ENCODE measurements at regions not wholly inside any gene's neighbourhood (a gene's known extent, or its start where the extent isn't known, plus 50 kb on each side); places are given as distances from the start of the nearest gene placed in this dataset.
"Not testable (repeated sequence)": the region's sequence is repeated elsewhere in the genome, so short reads cannot be mapped to it uniquely, and the experiment has no call there.

DNA sequence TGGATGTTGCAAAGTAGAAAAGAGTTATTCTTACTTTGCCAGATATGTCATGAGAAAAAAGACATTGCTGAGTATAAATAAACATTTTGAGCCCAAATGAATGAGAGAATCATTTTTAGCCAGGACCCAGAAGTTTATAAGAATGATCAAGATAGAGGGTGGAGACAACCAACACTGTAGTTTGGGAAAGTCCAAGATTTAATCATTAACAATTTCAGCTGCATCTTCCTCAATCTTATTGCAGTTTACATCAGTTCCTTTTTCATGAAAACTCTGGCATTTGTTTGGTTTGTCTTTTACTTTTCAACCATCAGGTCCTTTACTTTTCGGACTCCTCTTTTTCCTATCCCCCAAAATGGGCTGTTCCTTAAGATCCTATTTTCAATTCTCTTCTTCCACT lies 645.9 kb downstream of the ANKRD50 start:
- peaks cover 6 to 13% of the 10 kb centered on the region in 2 donors for H3K9me3 Mint-ChIP-seq

DNA sequence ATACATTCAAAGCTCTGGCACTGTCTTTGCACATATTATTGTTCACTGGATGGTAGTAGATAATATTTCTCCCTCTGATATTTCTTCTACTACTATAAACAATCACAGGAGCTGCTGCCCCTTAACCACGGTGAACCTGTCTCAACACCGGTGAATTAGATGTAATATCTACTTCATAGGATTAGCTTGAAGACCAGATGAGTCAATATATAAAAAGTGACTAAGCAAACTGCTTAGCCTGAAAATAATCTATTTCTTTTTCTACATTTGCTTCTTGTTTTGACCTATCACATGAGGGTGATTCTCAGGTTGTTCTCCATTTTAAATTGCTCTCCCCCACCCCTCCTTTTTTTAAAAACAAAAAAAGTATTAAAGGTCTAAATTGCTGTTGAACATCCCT lies 645.5 kb downstream of the ANKRD50 start:
- no peak overlapping the region for H3K27ac Mint-ChIP-seq
- peaks cover 3 to 11% of the 10 kb centered on the region in 2 donors for H3K36me3 Mint-ChIP-seq (ENCODE audit: insufficient read depth in 2 of 2)
- H3K4me1 Mint-ChIP-seq (ENCODE audit: low read depth): no peaks in the 10 kb centered on the region
- ATAC-seq (replicated peaks in 1 of 2) (no peak), DNase-seq (no peak)
- H3K27me3 Mint-ChIP-seq (ENCODE audit: low read depth): no peaks in the 10 kb centered on the region
- peaks cover 9 to 15% of the 10 kb centered on the region in 2 donors for H3K9me3 Mint-ChIP-seq
- no peak overlapping the region for H3K4me3 Mint-ChIP-seq

More for the DNA sequence above, 645.9 kb downstream of the ANKRD50 start:
- Mint-ChIP-seq H3K36me3 (ENCODE audit: insufficient read depth in 2 of 2) (peaks cover 3 to 8% of the 10 kb centered on the region in 2 donors), H3K4me1 (ENCODE audit: low read depth) (no peaks in the 10 kb centered on the region), H3K27me3 (ENCODE audit: low read depth) (no peaks in the 10 kb centered on the region), H3K27ac (no peak overlapping the region), H3K4me3 (no peak overlapping the region)
- ATAC-seq (replicated peaks in 1 of 2) (no peak), DNase-seq (no peak)

DNA sequence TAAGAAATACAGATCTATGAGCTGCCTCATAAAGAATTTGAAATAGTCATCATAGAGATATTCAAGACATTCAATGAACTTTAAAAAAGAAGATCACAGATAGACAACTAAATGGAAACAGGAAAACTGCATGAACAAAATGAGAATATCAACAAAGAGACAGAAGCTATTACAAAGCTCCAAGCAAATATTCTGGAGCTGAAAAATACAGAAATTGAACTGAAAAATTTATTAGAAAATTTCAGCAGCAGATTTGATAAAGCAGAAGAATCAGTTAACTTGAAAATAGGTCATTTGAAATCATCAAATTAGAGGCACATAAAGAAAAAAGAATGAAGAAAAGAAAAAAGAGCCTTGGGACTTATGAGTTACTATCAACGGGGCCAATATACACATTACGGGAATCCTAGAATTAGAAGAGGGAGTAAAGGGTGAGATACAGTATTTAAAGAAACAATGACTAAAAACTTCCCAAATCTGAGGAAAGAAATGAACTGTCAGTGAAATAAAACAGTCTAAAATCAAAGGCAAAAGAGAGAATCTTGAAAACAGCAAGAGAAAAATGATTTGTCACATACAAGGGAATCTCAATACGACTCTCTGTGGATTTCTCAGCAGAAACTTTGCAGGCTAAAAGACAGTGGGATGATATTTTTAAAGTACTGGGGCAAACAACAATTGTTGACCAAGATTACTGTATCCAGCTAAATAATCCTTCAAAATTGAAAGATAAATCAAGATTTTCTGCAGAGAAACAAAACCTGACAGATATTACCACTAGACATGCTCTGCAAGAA lies 641.6 kb downstream of the ANKRD50 start:
- ATAC-seq (replicated peaks in 1 of 2) (no peak), DNase-seq (no peak)
- Mint-ChIP-seq H3K4me1 (ENCODE audit: low read depth) (no peaks in the 10 kb centered on the region), H3K27me3 (ENCODE audit: low read depth) (no peaks in the 10 kb centered on the region), H3K9me3 (peaks cover 16 to 26% of the 10 kb centered on the region in 2 donors), H3K4me3 (no peak overlapping the region), H3K36me3 (ENCODE audit: insufficient read depth in 2 of 2) (peaks cover 3 to 11% of the 10 kb centered on the region in 2 donors), H3K27ac (no peak overlapping the region)

DNA sequence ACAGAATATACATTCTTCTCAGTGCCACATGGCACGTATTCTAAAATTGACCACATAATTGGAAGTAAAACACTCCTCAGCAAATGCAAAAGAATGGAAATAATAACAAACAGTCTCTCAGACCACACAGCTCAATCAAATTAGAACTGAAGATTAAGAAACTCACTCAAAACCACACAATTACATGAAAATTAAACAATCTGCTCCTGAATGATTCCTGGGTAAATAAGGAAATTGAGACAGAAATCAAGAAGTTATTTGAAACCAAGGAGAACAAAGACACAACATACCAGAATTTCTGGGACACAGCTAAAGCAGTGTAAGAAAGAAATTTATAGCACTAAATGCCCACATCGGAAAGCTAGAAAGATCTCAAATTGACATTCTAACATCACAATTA lies 637.3 kb downstream of the ANKRD50 start:
- ATAC-seq (replicated peaks in 1 of 2); DNase-seq; H3K27me3 Mint-ChIP-seq (ENCODE audit: low read depth); H3K27ac Mint-ChIP-seq; H3K4me3 Mint-ChIP-seq; H3K4me1 Mint-ChIP-seq (ENCODE audit: low read depth): not testable (repeated sequence)
- Mint-ChIP-seq H3K36me3 (ENCODE audit: insufficient read depth in 2 of 2) (peaks cover 4 to 11% of the 10 kb centered on the region in 2 donors), H3K9me3 (peaks cover 23 to 30% of the 10 kb centered on the region in 2 donors)

DNA sequence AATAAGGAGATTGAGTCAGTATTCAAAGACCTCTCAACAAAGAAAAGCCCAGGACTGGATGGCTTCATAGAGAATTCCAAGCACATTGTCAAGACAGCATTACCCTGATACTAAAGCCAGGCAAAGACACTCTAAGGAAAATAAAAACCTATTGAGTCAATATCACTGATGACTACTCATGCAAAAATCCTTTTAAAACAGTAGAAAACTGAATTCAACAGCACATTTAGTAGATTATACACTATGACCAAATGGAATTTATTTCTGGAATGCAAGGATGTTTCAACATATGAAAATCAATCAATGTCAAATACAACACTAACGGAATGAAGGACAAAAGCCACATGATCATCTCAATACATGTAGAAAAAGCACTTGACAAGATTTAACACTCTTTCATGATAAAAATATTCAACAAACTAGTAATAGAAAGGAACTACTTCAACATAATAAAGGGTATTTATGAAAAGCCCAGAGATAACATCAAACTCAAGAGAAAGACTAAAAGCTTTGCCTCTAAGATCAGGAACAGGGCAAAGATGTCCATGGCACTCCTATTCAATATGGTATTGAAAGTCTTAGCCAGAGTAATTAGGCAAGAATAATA lies 633.3 kb downstream of the ANKRD50 start:
- DNase-seq (no peak), ATAC-seq (replicated peaks in 1 of 2) (no peak)
- no peaks in the 10 kb centered on the region for H3K4me1 Mint-ChIP-seq (ENCODE audit: low read depth)
- H3K27ac Mint-ChIP-seq: no peak overlapping the region
- H3K4me3 Mint-ChIP-seq: no peak overlapping the region
- peaks cover 0 to 2% of the 10 kb centered on the region in 2 donors for H3K36me3 Mint-ChIP-seq (ENCODE audit: insufficient read depth in 2 of 2)
- peaks cover 11 to 14% of the 10 kb centered on the region in 2 donors for H3K9me3 Mint-ChIP-seq
- H3K27me3 Mint-ChIP-seq (ENCODE audit: low read depth): no peaks in the 10 kb centered on the region

DNA sequence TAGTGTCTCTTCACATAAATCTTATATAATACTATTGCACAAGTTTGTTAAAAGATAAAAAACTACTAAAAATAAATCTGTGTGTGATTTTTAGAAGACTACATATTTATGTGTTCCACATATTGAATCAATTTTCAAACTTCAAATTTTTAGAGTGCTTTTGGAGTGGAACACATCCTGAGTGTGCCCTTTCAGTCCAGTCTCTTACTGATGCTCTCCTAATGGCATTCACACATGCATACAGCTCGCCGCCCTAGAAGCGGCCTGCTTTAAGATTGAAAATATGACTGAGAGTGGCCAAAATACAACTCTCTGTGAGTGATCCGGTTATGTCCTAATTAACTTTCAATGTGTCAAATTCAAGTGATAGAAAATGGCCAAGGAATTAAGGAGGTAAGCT lies 628.8 kb downstream of the ANKRD50 start:
- Mint-ChIP-seq H3K27ac (no peak overlapping the region), H3K4me3 (no peak overlapping the region), H3K36me3 (ENCODE audit: insufficient read depth in 2 of 2) (no peaks in the 10 kb centered on the region), H3K4me1 (ENCODE audit: low read depth) (no peaks in the 10 kb centered on the region), H3K27me3 (ENCODE audit: low read depth) (no peaks in the 10 kb centered on the region), H3K9me3 (peaks cover 3 to 6% of the 10 kb centered on the region in 2 donors)
- DNase-seq (no peak), ATAC-seq (replicated peaks in 1 of 2) (no peak)

DNA sequence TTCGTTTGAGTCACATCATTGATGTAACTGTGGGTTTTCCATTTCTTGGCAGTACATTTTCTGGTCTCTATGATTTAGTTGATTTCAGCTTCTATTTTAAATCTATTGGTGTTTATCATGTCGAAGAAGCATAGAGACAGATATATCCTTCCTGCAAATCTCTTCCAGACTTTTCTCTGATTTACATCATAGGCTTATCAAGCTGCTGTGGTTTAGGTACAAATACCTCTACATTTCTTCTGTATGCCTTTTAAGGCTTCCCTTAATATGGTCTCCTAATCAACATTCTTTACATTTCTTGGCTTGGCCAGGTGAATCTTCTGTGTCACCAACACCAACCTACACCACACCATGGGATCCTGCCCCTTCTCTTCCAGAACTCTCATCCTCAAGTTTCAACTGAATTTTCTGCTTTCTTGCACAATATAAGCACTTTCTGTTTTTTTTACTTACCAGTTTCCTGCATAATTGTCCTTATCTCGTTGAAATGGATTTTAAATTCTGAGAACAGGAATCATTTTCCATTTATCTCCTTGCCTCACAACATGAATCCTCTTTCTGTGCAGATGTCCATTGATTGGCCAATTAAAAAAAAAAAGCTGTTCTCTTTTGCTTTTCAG lies 626.9 kb downstream of the ANKRD50 start:
- ATAC-seq (replicated peaks in 1 of 2) (no peak), DNase-seq (no peak)
- no peak overlapping the region for H3K27ac Mint-ChIP-seq
- no peaks in the 10 kb centered on the region for H3K27me3 Mint-ChIP-seq (ENCODE audit: low read depth)
- no peak overlapping the region for H3K4me3 Mint-ChIP-seq
- H3K4me1 Mint-ChIP-seq (ENCODE audit: low read depth): no peaks in the 10 kb centered on the region
- no peaks in the 10 kb centered on the region for H3K36me3 Mint-ChIP-seq (ENCODE audit: insufficient read depth in 2 of 2)
- H3K9me3 Mint-ChIP-seq: peaks cover 0 to 3% of the 10 kb centered on the region in 2 donors

DNA sequence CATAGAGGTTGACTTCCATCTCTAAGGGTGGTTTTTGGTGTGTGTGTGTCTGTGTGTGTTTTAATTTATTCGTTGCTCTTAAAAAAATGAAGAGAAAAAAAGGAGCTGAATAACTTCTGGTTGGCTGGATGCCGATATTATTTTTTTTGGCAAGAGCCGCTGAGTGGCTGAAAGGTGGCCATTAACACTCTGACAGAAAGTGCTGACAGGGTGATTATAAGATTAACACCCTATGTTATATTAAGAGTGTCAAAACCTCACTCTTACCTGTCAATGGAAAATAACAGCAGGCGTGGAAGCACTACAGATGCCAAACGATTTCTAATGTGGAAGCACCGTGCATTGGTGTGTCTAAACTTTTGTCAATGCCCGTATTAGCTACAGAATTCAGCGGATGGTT lies 622.5 kb downstream of the ANKRD50 start:
- ATAC-seq (replicated peaks in 1 of 2) (no peak), DNase-seq (no peak)
- H3K27ac Mint-ChIP-seq: no peak overlapping the region
- H3K4me3 Mint-ChIP-seq: no peak overlapping the region
- no peaks in the 10 kb centered on the region for H3K36me3 Mint-ChIP-seq (ENCODE audit: insufficient read depth in 2 of 2)
- no peaks in the 10 kb centered on the region for H3K27me3 Mint-ChIP-seq (ENCODE audit: low read depth)
- no peaks in the 10 kb centered on the region for H3K4me1 Mint-ChIP-seq (ENCODE audit: low read depth)
- H3K9me3 Mint-ChIP-seq: peaks cover 0 to 4% of the 10 kb centered on the region in 2 donors

DNA sequence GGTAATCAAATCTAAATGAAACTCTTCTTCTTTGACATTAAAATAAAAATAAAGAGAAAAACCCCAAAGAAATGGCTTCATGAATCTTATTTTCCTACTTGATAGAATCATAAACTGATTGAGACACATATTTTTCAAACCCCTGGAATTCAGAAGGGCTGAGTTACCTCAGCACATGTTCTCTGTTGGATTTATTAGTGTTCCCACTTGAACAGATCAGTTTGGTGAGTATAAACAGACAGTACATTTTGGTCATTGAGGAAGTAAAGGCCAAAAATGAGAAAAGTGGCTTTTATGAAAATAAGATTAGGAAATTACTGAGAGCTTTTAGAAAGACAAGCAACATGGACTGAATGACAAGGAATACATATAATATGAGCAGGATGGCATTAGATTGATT lies 620.4 kb downstream of the ANKRD50 start:
- no peak overlapping the region for H3K27ac Mint-ChIP-seq
- no peaks in the 10 kb centered on the region for H3K36me3 Mint-ChIP-seq (ENCODE audit: insufficient read depth in 2 of 2)
- H3K4me1 Mint-ChIP-seq (ENCODE audit: low read depth): no peaks in the 10 kb centered on the region
- peaks cover 0 to 5% of the 10 kb centered on the region in 2 donors for H3K9me3 Mint-ChIP-seq
- no peak for ATAC-seq (replicated peaks in 1 of 2)
- H3K4me3 Mint-ChIP-seq: no peak overlapping the region
- H3K27me3 Mint-ChIP-seq (ENCODE audit: low read depth): no peaks in the 10 kb centered on the region
- DNase-seq: no peak

DNA sequence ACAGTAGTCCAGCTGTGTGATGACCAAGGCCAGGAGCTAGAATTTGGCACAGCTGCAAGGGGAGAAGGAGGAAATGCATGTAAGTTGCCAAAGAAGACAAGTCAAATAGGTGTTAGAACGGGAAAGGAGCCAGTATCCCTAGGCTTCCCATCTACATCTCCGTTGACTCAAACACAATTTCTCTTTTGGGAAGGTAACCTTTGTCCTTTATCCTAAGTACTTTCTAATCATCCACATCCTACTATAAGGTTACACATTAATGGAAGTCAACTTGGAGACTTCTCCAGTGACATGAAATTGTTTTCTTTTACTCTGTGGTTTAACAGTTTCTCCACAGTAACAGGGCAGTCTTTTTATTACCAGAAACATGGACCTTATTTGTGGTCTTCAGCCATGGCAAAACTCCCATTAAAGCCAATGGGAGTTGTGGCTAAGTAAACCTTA lies 620.0 kb downstream of the ANKRD50 start:
- DNase-seq (no peak), ATAC-seq (replicated peaks in 1 of 2) (no peak)
- Mint-ChIP-seq H3K9me3 (peaks cover 0 to 5% of the 10 kb centered on the region in 2 donors), H3K4me1 (ENCODE audit: low read depth) (no peaks in the 10 kb centered on the region), H3K36me3 (ENCODE audit: insufficient read depth in 2 of 2) (no peaks in the 10 kb centered on the region), H3K27ac (no peak overlapping the region), H3K27me3 (ENCODE audit: low read depth) (no peaks in the 10 kb centered on the region), H3K4me3 (no peak overlapping the region)

DNA sequence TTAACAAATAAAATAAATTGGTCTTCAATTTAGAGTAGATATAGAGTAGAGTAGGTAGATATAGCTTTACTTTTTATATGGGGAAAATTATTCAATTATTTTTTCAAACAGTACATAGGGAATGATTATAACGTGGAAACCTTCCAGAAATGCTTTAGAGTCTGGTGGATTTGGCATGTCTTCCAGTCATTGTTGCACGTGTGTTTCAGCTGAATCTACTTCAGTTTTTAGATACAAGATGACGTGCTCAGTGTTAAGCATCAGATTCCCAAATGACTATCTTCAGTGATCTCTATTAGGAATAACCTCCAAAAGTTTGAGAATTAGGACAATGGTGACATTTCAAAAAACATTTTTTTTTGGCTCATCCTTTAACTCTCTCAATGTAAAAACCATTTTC lies 616.9 kb downstream of the ANKRD50 start:
- Mint-ChIP-seq H3K27ac (no peak overlapping the region), H3K27me3 (ENCODE audit: low read depth) (no peaks in the 10 kb centered on the region)
- no peak for ATAC-seq (replicated peaks in 1 of 2)

DNA sequence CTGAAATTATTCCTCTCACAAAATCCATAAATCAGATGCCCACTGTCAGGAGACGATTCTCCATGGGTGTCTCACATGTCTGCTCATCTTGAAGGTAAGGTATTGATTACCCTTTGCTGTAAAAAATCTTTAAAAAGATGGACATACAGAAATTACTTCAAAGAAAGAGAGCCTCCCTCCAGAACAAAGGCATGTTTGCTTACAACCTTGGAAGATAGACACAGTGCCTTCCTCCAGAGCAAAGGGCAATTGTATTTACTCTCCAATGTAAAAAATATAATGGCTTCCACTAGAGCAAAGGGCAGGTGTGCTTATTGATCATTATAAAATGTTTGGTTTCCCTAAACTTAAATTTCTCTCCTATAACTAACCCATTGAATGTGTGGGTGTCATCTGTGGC lies 616.2 kb downstream of the ANKRD50 start:
- Mint-ChIP-seq H3K27me3 (ENCODE audit: low read depth) (no peaks in the 10 kb centered on the region), H3K36me3 (ENCODE audit: insufficient read depth in 2 of 2) (no peaks in the 10 kb centered on the region), H3K4me1 (ENCODE audit: low read depth) (no peaks in the 10 kb centered on the region), H3K27ac (no peak overlapping the region), H3K9me3 (peaks cover 0 to 5% of the 10 kb centered on the region in 2 donors), H3K4me3 (no peak overlapping the region)
- ATAC-seq (replicated peaks in 1 of 2) (no peak), DNase-seq (no peak)

More for the DNA sequence above, 616.9 kb downstream of the ANKRD50 start:
- H3K9me3 Mint-ChIP-seq: peaks cover 0 to 5% of the 10 kb centered on the region in 2 donors
- H3K4me1 Mint-ChIP-seq (ENCODE audit: low read depth): no peaks in the 10 kb centered on the region
- no peak overlapping the region for H3K4me3 Mint-ChIP-seq
- no peak for DNase-seq
- H3K36me3 Mint-ChIP-seq (ENCODE audit: insufficient read depth in 2 of 2): no peaks in the 10 kb centered on the region

DNA sequence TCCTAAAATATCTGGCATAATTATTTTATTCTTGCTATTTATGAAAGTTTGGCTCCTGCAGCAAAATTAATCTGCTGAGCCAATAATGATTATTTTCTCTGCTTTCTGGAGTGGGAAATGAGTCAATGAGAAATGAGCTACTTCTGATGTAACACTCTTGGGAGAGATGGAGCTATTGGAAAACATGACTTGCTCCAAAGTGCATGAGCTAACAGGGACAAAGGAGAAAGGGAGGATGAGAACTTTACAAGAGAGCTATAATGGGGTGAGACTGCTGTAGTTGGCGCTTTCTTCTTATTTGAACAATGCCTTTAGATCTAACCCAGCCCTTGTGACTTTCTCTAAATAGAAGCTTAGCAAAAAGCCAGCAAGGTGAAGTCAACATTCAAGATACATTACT lies 615.1 kb downstream of the ANKRD50 start:
- no peak for DNase-seq
- H3K4me3 Mint-ChIP-seq: no peak overlapping the region
- no peaks in the 10 kb centered on the region for H3K36me3 Mint-ChIP-seq (ENCODE audit: insufficient read depth in 2 of 2)
- peaks cover 0 to 5% of the 10 kb centered on the region in 2 donors for H3K9me3 Mint-ChIP-seq
- no peaks in the 10 kb centered on the region for H3K4me1 Mint-ChIP-seq (ENCODE audit: low read depth)
- no peak for ATAC-seq (replicated peaks in 1 of 2)
- no peak overlapping the region for H3K27ac Mint-ChIP-seq
- H3K27me3 Mint-ChIP-seq (ENCODE audit: low read depth): no peaks in the 10 kb centered on the region

All from activated T-cell treated with anti-CD3 and anti-CD28 coated beads, Interleukin-2, amount 50 U/mL, for 72 hours (primary cell).